Neural crest cell (in vitro differentiated cells): ENCODE measurements at regions not wholly inside any gene's neighbourhood (a gene's known extent, or its start where the extent isn't known, plus 50 kb on each side); places are given as distances from the start of the nearest gene placed in this dataset.

Experiments
- DNase-seq: peaks from one replicate; pipeline ENCODE4 v3.0.0; 2021; ENCODE audit warnings: low read depth, mixed read lengths, low spot score
- H3K27ac Mint-ChIP-seq: one replicate; pipeline ENCODE4 v1.8.0; 2021; ENCODE audit warnings: mild to moderate bottlenecking, mixed read lengths; ENCODE audit not compliant: unreplicated experiment
- H3K27me3 Mint-ChIP-seq: 2 replicates; pipeline ENCODE4 v1.8.0; 2021; ENCODE audit warnings: low read depth, mild to moderate bottlenecking, mixed read lengths
- H3K36me3 Mint-ChIP-seq: 2 replicates; pipeline ENCODE4 v1.8.0; 2021; ENCODE audit warnings: low read depth, mild to moderate bottlenecking, mixed read lengths
- H3K4me1 Mint-ChIP-seq: 2 replicates; pipeline ENCODE4 v1.8.0; 2021; ENCODE audit warnings: mixed read lengths
- H3K4me3 Mint-ChIP-seq: one replicate; pipeline ENCODE4 v1.8.0; 2021; ENCODE audit warnings: mild to moderate bottlenecking, mixed read lengths
- H3K9me3 Mint-ChIP-seq: 2 replicates; pipeline ENCODE4 v1.8.0; 2021; ENCODE audit warnings: mixed read lengths
- TF ChIP-seq, protein P1 (sequence below): fragments of 200-600 bp; sonication (generic); conservative IDR thresholded peaks from 2 replicates; pipeline ENCODE4 v1.5.0; 2021; ENCODE audit warnings: antibody characterized with exemption, mild to moderate bottlenecking

DNA sequence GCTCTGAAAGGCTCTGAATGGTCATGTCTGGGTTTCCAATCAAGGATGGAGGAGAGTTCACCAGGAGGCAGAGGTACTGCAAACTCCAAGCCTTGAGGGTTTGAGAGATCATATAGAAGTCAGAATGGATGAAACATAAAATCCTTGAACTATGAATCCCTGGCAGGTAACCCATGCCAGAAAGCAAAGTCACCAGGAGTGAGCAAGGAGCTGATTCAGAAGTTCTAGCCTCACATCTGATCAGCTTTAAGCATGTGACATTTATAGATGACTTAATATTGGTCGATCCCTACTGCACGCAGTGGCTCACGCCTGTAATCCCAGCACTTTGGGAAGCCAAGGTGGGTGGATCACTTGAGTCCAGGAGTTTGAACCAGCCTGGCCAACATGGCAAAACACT is 126.1 kb upstream of the MED13L start:
- H3K27me3 Mint-ChIP-seq, result no peaks in the 10 kb centered on the region
- no peaks in the 10 kb centered on the region for H3K36me3 Mint-ChIP-seq
- TF ChIP-seq, protein P1, sequence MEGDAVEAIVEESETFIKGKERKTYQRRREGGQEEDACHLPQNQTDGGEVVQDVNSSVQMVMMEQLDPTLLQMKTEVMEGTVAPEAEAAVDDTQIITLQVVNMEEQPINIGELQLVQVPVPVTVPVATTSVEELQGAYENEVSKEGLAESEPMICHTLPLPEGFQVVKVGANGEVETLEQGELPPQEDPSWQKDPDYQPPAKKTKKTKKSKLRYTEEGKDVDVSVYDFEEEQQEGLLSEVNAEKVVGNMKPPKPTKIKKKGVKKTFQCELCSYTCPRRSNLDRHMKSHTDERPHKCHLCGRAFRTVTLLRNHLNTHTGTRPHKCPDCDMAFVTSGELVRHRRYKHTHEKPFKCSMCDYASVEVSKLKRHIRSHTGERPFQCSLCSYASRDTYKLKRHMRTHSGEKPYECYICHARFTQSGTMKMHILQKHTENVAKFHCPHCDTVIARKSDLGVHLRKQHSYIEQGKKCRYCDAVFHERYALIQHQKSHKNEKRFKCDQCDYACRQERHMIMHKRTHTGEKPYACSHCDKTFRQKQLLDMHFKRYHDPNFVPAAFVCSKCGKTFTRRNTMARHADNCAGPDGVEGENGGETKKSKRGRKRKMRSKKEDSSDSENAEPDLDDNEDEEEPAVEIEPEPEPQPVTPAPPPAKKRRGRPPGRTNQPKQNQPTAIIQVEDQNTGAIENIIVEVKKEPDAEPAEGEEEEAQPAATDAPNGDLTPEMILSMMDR, result no peak
- H3K27ac Mint-ChIP-seq, result no peak overlapping the region
- H3K4me3 Mint-ChIP-seq, result no peak overlapping the region
- DNase-seq, result no peak
- H3K9me3 Mint-ChIP-seq, result peaks cover 5% of the 10 kb centered on the region
- peaks cover 10% of the 10 kb centered on the region for H3K4me1 Mint-ChIP-seq

DNA sequence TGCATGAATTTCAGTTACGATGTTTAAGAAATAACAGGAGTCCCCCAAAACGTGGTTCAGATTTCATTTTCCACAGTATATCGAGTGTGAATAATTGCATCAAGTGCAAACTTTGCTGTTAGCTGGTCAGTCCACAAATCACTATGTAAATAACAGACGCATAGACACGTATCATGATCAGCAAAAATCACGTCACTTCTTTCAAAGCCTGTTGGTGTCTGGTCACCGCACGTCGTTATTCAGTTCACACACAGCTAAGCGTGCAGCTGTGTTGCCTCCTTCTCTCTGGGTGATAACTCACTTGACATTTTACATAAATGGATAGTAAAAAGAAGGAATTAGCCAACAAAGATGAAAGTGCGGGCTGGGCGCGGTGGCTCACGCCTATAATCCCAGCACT is 126.8 kb upstream of the MED13L start:
- Mint-ChIP-seq H3K27ac (no peak overlapping the region), H3K4me3 (no peak overlapping the region), H3K4me1 (peaks cover 10% of the 10 kb centered on the region), H3K9me3 (peaks cover 3% of the 10 kb centered on the region), H3K27me3 (no peaks in the 10 kb centered on the region), H3K36me3 (no peaks in the 10 kb centered on the region)
- no peak for DNase-seq
- TF ChIP-seq, protein P1, result no peak

DNA sequence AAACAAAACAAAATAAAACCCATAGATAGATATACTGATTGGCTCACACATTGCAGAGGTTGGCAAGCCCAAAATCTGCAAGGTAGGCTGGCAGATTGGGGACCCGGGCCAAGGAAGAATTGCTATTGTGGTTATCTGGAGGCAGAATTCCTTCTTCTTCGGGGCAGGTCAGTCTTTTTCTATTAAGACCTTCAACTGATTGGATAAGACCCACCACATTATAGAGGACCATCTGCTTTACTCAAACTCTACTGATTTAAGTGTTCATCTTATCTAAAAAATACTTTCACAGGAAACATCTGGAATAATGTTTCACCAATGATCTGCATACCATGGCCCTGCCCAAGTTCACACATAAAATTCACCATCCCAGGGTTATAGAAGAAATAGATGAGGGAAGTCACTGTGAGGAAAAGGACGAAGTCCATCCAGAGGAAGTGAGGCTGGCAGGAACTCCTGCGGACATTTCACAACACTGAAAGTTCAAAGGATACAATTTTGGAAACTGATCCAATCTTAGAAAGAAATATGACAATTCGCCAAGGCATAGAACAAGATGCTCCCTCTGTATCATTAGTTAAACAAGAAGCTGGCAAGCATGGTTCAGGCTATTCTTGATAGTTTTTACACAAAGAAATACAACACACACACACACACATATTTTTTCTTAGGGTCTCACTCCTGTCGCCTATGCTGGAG is 127.6 kb upstream of the MED13L start:
- no peaks in the 10 kb centered on the region for H3K27me3 Mint-ChIP-seq
- H3K4me3 Mint-ChIP-seq, result no peak overlapping the region
- no peak for DNase-seq
- H3K4me1 Mint-ChIP-seq, result peaks cover 15% of the 10 kb centered on the region
- no peak overlapping the region for H3K27ac Mint-ChIP-seq
- H3K9me3 Mint-ChIP-seq, result peaks cover 3% of the 10 kb centered on the region
- TF ChIP-seq, protein P1, result no peak
- H3K36me3 Mint-ChIP-seq, result no peaks in the 10 kb centered on the region

- Mint-ChIP-seq H3K9me3 (no peaks in the 10 kb centered on the region), H3K4me1 (peaks cover 22% of the 10 kb centered on the region), H3K4me3 (no peak overlapping the region), H3K27ac (no peak overlapping the region), H3K27me3 (no peaks in the 10 kb centered on the region), H3K36me3 (no peaks in the 10 kb centered on the region)
- TF ChIP-seq, protein P1, result no peak
- DNase-seq, result no peak
Measured at GRCh38 chr12:116406529-116406928, 129.0 kb upstream of the MED13L start.

DNA sequence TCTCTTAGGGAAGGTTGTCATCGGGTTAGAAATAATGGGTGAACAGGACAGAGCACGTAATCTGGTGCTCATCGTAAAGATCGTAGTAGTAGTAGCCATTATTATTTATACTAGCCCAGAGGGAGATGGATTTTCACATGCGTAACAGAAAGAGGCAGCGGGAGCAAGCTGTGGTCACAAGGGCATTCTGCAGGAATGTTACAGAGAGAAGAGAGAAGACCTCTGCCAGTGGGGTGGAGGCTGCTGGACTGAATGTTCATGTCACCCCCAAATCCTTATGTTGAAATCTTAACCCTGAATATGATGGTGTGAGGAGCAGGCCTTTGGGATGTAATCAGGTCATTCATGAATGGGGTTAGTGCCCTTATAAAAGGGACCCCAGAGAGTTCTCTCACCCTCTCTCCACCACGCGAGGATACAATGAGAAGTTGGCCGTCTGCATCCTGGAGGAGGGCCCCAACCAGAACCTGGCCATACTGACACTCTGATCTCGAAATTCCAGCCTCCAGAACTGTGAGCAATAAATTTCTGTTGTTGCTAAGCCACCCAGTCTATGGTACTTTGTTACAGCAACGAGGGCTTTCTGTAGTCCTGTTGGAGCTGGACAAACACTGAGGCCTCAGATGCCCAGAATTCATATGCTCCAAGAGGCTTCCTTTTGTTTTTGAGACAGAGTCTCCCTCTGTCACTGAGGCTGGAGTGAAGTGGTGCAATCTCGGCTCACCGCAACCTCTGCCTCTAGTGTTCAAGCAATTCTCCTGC is 131.2 kb upstream of the MED13L start:
- Mint-ChIP-seq H3K36me3 (no peaks in the 10 kb centered on the region), H3K27me3 (no peaks in the 10 kb centered on the region), H3K4me1 (peaks cover 22% of the 10 kb centered on the region)

More for the DNA sequence above, 131.2 kb upstream of the MED13L start:
- no peaks in the 10 kb centered on the region for H3K9me3 Mint-ChIP-seq
- no peak overlapping the region for H3K27ac Mint-ChIP-seq
- DNase-seq, result no peak
- TF ChIP-seq, protein P1, result no peak
- no peak overlapping the region for H3K4me3 Mint-ChIP-seq
